Activated T-helper 1 cell treated with anti-CD3 and anti-CD28 coated beads, Interleukin-12 subunit alpha, Interleukin-12 subunit beta, Interleukin-2, Interleukin-4 antibody, amounts not matched to agents 30 ng/mL and 10 ng/mL and 1 ng/mL, durations not matched to agents 14 hours and 24 hours and 36 hours (primary cell): ENCODE measurements at regions not wholly inside any gene's neighbourhood (a gene's known extent, or its start where the extent isn't known, plus 50 kb on each side); places are given as distances from the start of the nearest gene placed in this dataset.

Source experiments
- DNase-seq: peaks from one replicate; pipeline ENCODE4 v3.0.0; 2021; ENCODE audit warnings: low spot score
- H3K27ac Mint-ChIP-seq: one replicate; pipeline ENCODE4 v1.8.0; 2021; ENCODE audit warnings: mild to moderate bottlenecking, mixed read lengths
- H3K27me3 Mint-ChIP-seq: one replicate; pipeline ENCODE4 v1.8.0; 2022; ENCODE audit warnings: mild to moderate bottlenecking, moderate library complexity, mixed read lengths; ENCODE audit not compliant: insufficient read depth
- H3K36me3 Mint-ChIP-seq: one replicate; pipeline ENCODE4 v1.8.0; 2021; ENCODE audit warnings: low read depth, mixed read lengths
- H3K4me1 Mint-ChIP-seq: one replicate; pipeline ENCODE4 v1.8.0; 2021; ENCODE audit warnings: low read depth, mixed read lengths
- H3K4me3 Mint-ChIP-seq: one replicate; pipeline ENCODE4 v1.8.0; 2021; ENCODE audit warnings: mild to moderate bottlenecking, moderate library complexity, mixed read lengths
- H3K9me3 Mint-ChIP-seq: one replicate; pipeline ENCODE4 v1.8.0; 2021; ENCODE audit warnings: mixed read lengths
- intact Hi-C: fragments of 100-400 bp; cut with micrococcal nuclease; formaldehyde crosslinking; loops from one replicate; pipeline ENCODE4 v1.15.1; 2024

DNA sequence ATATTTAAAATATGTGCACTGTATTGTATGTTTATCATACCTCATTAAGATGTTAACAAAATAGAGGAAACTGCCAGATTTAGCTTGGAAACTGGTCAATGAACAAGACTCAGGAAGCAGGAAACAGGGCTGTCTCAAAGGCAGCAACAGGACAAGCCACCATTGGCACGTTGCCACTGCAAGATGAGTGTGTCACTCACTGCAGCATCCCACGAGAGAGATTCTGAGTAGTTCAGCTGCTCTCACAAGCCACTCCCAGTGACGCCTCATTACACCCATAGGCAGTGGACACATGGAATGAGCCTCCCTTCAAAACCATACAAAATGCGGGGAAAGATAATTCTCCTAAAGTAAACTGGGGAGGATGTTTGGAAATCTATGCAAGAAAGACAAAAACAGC is 181.9 kb upstream of the DLGAP1 start:
- Mint-ChIP-seq H3K4me1 (no peaks in the 10 kb centered on the region), H3K36me3 (no peaks in the 10 kb centered on the region), H3K27ac (no peak overlapping the region), H3K27me3 (no peaks in the 10 kb centered on the region), H3K4me3 (no peak overlapping the region), H3K9me3 (peaks cover 25% of the 10 kb centered on the region)
- intact Hi-C loops, result no loop called here
- DNase-seq, result no peak

- H3K9me3 Mint-ChIP-seq, result peaks cover 22% of the 10 kb centered on the region
- no peaks in the 10 kb centered on the region for H3K4me1 Mint-ChIP-seq
- H3K4me3 Mint-ChIP-seq, result no peak overlapping the region
- H3K27ac Mint-ChIP-seq, result no peak overlapping the region
- no peaks in the 10 kb centered on the region for H3K27me3 Mint-ChIP-seq
- no peak for DNase-seq
- intact Hi-C loops, result no loop called here
- no peaks in the 10 kb centered on the region for H3K36me3 Mint-ChIP-seq
Measured at GRCh38 chr18:4631239-4631638, 176.1 kb upstream of the DLGAP1 start.

DNA sequence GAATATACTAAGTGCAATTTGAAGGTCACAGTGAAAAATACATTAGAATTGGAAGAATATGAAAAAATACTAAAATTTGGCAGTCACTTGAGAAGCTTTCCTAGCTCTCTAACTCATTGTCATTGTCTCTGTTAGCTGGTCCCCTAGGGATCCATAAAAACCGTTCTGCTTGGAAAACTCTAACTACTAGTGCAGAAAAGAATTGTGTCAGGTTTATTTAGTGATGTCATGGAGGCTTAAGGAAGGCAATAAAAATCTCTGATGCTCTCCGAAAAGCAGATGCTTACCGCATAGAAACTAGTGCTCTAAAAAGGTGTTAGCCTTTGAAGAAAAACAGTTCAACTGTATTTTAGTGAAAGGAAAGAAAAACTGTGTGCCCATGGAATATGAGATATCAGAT is 150.1 kb upstream of the DLGAP1 start:
- no peaks in the 10 kb centered on the region for H3K36me3 Mint-ChIP-seq
- H3K9me3 Mint-ChIP-seq, result peaks cover 26% of the 10 kb centered on the region
- no peak overlapping the region for H3K27ac Mint-ChIP-seq
- H3K27me3 Mint-ChIP-seq, result no peaks in the 10 kb centered on the region
- intact Hi-C loops, result no loop called here
- H3K4me1 Mint-ChIP-seq, result no peaks in the 10 kb centered on the region
- no peak for DNase-seq
- no peak overlapping the region for H3K4me3 Mint-ChIP-seq

DNA sequence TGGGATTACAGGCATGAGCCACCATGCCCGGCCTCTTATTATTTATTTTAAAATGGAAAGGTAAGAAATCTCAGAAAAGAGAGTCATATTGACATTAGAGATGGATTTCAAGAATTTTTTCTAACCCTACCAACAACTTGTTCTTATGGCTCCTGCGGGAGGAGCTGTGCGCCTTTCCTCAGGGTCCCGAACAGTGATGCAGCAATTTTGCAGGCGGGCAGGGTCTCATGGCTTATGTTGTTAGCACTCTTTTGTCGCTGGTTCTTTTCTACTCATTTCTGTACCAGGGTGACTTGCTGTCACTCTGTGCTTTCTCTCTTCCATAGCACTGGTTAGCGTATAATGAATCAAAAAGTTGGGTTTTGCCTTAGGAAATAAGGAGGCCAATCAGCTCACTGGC is 148.8 kb upstream of the DLGAP1 start:
- no peak for DNase-seq
- Mint-ChIP-seq H3K4me3 (no peak overlapping the region), H3K36me3 (no peaks in the 10 kb centered on the region), H3K27ac (no peak overlapping the region), H3K4me1 (no peaks in the 10 kb centered on the region), H3K27me3 (no peaks in the 10 kb centered on the region), H3K9me3 (peaks cover 28% of the 10 kb centered on the region)
- intact Hi-C loops, result no loop called here

GRCh38 chr18:4599312-4599711 is 144.2 kb upstream of the DLGAP1 start:
- H3K36me3 Mint-ChIP-seq, result no peaks in the 10 kb centered on the region
- peaks cover 16% of the 10 kb centered on the region for H3K9me3 Mint-ChIP-seq
- no peaks in the 10 kb centered on the region for H3K27me3 Mint-ChIP-seq
- H3K4me1 Mint-ChIP-seq, result no peaks in the 10 kb centered on the region
- DNase-seq, result no peak
- no peak overlapping the region for H3K4me3 Mint-ChIP-seq
- no peak overlapping the region for H3K27ac Mint-ChIP-seq
- intact Hi-C loops, result no loop called here

DNA sequence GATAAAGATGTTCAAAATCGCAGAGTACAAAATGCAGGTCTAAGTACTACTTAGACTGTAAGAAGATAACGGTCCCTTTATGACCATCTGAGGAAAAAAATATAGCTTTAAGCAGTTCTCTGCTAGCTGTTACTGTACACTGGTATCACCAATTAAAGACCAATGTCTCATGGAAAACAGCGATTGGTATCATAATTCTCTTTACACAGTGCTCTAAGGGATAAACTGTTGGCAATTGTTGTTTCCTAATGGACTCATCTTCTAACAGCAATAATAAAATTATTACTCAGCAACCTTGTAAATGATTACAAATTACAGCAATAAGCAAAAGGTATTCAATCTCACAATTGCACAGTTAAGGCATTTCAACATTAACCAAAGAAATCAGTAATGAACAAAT is 142.2 kb upstream of the DLGAP1 start:
- intact Hi-C loops, result no loop called here
- Mint-ChIP-seq H3K27ac (no peak overlapping the region), H3K27me3 (no peaks in the 10 kb centered on the region), H3K4me1 (no peaks in the 10 kb centered on the region), H3K4me3 (no peak overlapping the region), H3K36me3 (no peaks in the 10 kb centered on the region), H3K9me3 (peaks cover 13% of the 10 kb centered on the region)
- DNase-seq, result no peak

- no peaks in the 10 kb centered on the region for H3K9me3 Mint-ChIP-seq
- no peak for DNase-seq
- no peaks in the 10 kb centered on the region for H3K4me1 Mint-ChIP-seq
- H3K27ac Mint-ChIP-seq, result no peak overlapping the region
- H3K36me3 Mint-ChIP-seq, result no peaks in the 10 kb centered on the region
- intact Hi-C loops, result no loop called here
- H3K27me3 Mint-ChIP-seq, result no peaks in the 10 kb centered on the region
- H3K4me3 Mint-ChIP-seq, result no peak overlapping the region
Measured at GRCh38 chr18:4593895-4594294, 138.8 kb upstream of the DLGAP1 start.

DNA sequence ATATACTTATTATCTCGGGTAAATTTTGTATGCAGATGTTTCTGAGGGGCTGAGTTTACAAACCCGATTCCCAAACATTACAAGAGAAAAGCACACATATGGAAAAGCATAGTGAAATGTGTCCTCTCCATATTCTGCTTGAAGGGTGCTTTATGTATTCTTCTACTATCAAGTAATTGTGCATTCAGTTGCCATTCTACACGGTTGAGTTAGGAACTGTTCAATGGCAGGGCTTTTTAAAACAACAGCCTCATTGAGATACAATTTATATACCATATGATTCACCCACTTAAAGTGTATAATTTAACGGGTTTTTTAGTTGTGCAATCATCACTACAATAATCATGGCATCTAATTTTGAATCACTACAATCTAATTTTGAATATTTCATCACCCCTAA is 138.4 kb upstream of the DLGAP1 start:
- intact Hi-C loops, result no loop called here
- Mint-ChIP-seq H3K4me3 (no peak overlapping the region), H3K9me3 (no peaks in the 10 kb centered on the region), H3K27me3 (no peaks in the 10 kb centered on the region), H3K36me3 (no peaks in the 10 kb centered on the region), H3K4me1 (no peaks in the 10 kb centered on the region), H3K27ac (no peak overlapping the region)
- no peak for DNase-seq

- no peaks in the 10 kb centered on the region for H3K9me3 Mint-ChIP-seq
- H3K36me3 Mint-ChIP-seq, result no peaks in the 10 kb centered on the region
- H3K27ac Mint-ChIP-seq, result no peak overlapping the region
- no peaks in the 10 kb centered on the region for H3K4me1 Mint-ChIP-seq
- no peaks in the 10 kb centered on the region for H3K27me3 Mint-ChIP-seq
- no peak for DNase-seq
- no peak overlapping the region for H3K4me3 Mint-ChIP-seq
- intact Hi-C loops, result no loop called here
Measured at GRCh38 chr18:4589056-4589800, 134.1 kb upstream of the DLGAP1 start.

GRCh38 chr18:4587204-4587603 is 132.1 kb upstream of the DLGAP1 start:
- intact Hi-C loops, result no loop called here
- no peaks in the 10 kb centered on the region for H3K36me3 Mint-ChIP-seq
- no peaks in the 10 kb centered on the region for H3K27me3 Mint-ChIP-seq
- H3K4me3 Mint-ChIP-seq, result no peak overlapping the region
- H3K4me1 Mint-ChIP-seq, result no peaks in the 10 kb centered on the region
- peaks cover 7% of the 10 kb centered on the region for H3K9me3 Mint-ChIP-seq
- H3K27ac Mint-ChIP-seq, result no peak overlapping the region
- no peak for DNase-seq

- no peak overlapping the region for H3K27ac Mint-ChIP-seq
- no peaks in the 10 kb centered on the region for H3K4me1 Mint-ChIP-seq
- intact Hi-C loops, result no loop called here
- no peak overlapping the region for H3K4me3 Mint-ChIP-seq
- H3K27me3 Mint-ChIP-seq, result no peaks in the 10 kb centered on the region
- H3K9me3 Mint-ChIP-seq, result peaks cover 11% of the 10 kb centered on the region
- no peaks in the 10 kb centered on the region for H3K36me3 Mint-ChIP-seq
- DNase-seq, result no peak
Measured at GRCh38 chr18:4586731-4587130, 131.6 kb upstream of the DLGAP1 start.

GRCh38 chr18:4582431-4583335 is 127.6 kb upstream of the DLGAP1 start:
- no peaks in the 10 kb centered on the region for H3K36me3 Mint-ChIP-seq
- intact Hi-C loops, result no loop called here
- H3K9me3 Mint-ChIP-seq, result peaks cover 30% of the 10 kb centered on the region
- no peak overlapping the region for H3K4me3 Mint-ChIP-seq
- H3K4me1 Mint-ChIP-seq, result no peaks in the 10 kb centered on the region
- DNase-seq, result no peak
- no peak overlapping the region for H3K27ac Mint-ChIP-seq
- H3K27me3 Mint-ChIP-seq, result no peaks in the 10 kb centered on the region

- no peaks in the 10 kb centered on the region for H3K36me3 Mint-ChIP-seq
- no peak overlapping the region for H3K27ac Mint-ChIP-seq
- H3K4me3 Mint-ChIP-seq, result no peak overlapping the region
- H3K27me3 Mint-ChIP-seq, result no peaks in the 10 kb centered on the region
- intact Hi-C loops, result no loop called here
- H3K9me3 Mint-ChIP-seq, result peaks cover 36% of the 10 kb centered on the region
- no peak for DNase-seq
- no peaks in the 10 kb centered on the region for H3K4me1 Mint-ChIP-seq
Measured at GRCh38 chr18:4581966-4582365, 126.9 kb upstream of the DLGAP1 start.
